ENCODE measurements at regions not wholly inside any gene's neighbourhood (a gene's known extent, or its start where the extent isn't known, plus 50 kb on each side); places are given as distances from the start of the nearest gene placed in this dataset.

DNA sequence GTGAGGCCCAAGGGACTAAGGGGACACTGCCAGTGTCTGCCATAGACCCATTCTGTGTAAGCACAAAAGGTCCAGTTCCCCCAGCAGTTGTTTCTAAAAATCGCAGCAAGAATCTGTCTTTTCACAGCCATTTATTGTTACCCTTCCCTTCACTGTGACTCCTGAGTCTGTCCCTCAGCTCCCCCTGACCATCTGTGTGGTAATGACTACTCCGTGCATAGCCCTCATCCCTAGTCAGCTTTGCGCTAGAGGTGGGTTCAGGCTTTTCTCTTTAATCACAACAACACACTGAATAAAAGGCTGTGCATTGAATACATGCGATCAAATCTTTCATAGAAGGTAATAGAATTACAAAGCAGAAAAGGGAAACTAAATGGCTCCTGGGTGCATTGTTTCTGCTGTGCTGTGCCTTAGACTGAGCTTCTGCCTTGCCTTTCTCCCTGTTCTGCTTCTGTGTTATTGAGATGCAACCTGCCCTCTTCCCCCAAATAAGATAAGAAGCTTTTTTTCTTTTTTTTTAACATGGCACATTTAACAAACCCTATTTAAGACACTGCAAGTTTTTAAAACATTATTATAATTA is 836.0 kb upstream of the CDH2 start:
- Histone ChIP-seq H3K36me3 (ENCODE audit: control insufficient read depth, low read length) (no peaks in the 10 kb centered on the region), H3K27me3 (ENCODE audit: control insufficient read depth, low read length) (no peaks in the 10 kb centered on the region), H3K4me2 (ENCODE audit: low read length) (no peak overlapping the region), H3K79me2 (ENCODE audit: control insufficient read depth, low read length) (no peaks in the 10 kb centered on the region), H4K20me1 (ENCODE audit: control insufficient read depth, insufficient read depth, low read depth, low read length) (no peaks in the 10 kb centered on the region), H3K4me1 (ENCODE audit: control insufficient read depth, low read length) (no peaks in the 10 kb centered on the region), H3K9me2 (replicated peaks; ENCODE audit: control insufficient read depth, low read length) (no peaks in the 10 kb centered on the region), H3K27ac (ENCODE audit: low read depth, low read length) (no peak overlapping the region), H3F3A (ENCODE audit: control insufficient read depth, insufficient read depth) (no peaks in the 10 kb centered on the region), H3K4me3 (ENCODE audit: low read length) (no peak overlapping the region), H3K9me3 (ENCODE audit: control insufficient read depth, insufficient read depth, low read length) (no peaks in the 10 kb centered on the region)
- TF ChIP-seq EZH2phosphoT487 (IDR thresholded peaks at IDR 0.05; ENCODE audit: borderline replicate concordance, low read length) = no peak
- TF ChIP-seq, protein P1, sequence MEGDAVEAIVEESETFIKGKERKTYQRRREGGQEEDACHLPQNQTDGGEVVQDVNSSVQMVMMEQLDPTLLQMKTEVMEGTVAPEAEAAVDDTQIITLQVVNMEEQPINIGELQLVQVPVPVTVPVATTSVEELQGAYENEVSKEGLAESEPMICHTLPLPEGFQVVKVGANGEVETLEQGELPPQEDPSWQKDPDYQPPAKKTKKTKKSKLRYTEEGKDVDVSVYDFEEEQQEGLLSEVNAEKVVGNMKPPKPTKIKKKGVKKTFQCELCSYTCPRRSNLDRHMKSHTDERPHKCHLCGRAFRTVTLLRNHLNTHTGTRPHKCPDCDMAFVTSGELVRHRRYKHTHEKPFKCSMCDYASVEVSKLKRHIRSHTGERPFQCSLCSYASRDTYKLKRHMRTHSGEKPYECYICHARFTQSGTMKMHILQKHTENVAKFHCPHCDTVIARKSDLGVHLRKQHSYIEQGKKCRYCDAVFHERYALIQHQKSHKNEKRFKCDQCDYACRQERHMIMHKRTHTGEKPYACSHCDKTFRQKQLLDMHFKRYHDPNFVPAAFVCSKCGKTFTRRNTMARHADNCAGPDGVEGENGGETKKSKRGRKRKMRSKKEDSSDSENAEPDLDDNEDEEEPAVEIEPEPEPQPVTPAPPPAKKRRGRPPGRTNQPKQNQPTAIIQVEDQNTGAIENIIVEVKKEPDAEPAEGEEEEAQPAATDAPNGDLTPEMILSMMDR (IDR thresholded peaks at IDR 0.05; ENCODE audit: low read depth, low read length, poor library complexity, severe bottlenecking) = no peak

DNA sequence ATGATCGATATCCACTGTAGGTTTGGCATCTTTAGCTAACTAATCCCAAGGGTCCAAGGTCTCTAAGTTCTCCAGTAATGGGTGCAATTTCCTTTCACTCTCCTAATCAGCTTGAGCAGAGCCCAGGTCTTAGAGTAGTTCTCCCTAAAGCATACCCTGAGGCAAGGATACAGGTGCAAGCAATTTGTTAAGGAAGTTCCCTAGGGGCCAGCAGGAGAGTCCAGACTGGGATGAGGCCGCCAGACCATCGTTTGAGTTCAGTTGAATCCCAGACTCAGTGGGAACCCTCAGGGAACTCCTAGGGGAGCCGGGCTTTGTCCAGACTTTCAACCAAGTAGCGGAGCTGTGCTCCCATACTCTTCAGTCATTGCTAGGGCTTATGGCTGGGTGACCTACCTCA is 835.4 kb upstream of the CDH2 start:
- H4K20me1 ChIP-seq (ENCODE audit: control insufficient read depth, insufficient read depth, low read depth, low read length) = no peaks in the 10 kb centered on the region
- H3K9me2 ChIP-seq (replicated peaks; ENCODE audit: control insufficient read depth, low read length) = no peaks in the 10 kb centered on the region
- no peaks in the 10 kb centered on the region for H3F3A ChIP-seq (ENCODE audit: control insufficient read depth, insufficient read depth)
- H3K27me3 ChIP-seq (ENCODE audit: control insufficient read depth, low read length) = no peaks in the 10 kb centered on the region
- no peak overlapping the region for H3K4me3 ChIP-seq (ENCODE audit: low read length)
- H3K27ac ChIP-seq (ENCODE audit: low read depth, low read length) = no peak overlapping the region
- no peaks in the 10 kb centered on the region for H3K36me3 ChIP-seq (ENCODE audit: control insufficient read depth, low read length)
- no peaks in the 10 kb centered on the region for H3K4me1 ChIP-seq (ENCODE audit: control insufficient read depth, low read length)
- no peak overlapping the region for H3K4me2 ChIP-seq (ENCODE audit: low read length)
- TF ChIP-seq EZH2phosphoT487 (IDR thresholded peaks at IDR 0.05; ENCODE audit: borderline replicate concordance, low read length) = no peak
- TF ChIP-seq, protein P1 (IDR thresholded peaks at IDR 0.05; ENCODE audit: low read depth, low read length, poor library complexity, severe bottlenecking) = no peak
- H3K9me3 ChIP-seq (ENCODE audit: control insufficient read depth, insufficient read depth, low read length) = no peaks in the 10 kb centered on the region
- H3K79me2 ChIP-seq (ENCODE audit: control insufficient read depth, low read length) = no peaks in the 10 kb centered on the region

DNA sequence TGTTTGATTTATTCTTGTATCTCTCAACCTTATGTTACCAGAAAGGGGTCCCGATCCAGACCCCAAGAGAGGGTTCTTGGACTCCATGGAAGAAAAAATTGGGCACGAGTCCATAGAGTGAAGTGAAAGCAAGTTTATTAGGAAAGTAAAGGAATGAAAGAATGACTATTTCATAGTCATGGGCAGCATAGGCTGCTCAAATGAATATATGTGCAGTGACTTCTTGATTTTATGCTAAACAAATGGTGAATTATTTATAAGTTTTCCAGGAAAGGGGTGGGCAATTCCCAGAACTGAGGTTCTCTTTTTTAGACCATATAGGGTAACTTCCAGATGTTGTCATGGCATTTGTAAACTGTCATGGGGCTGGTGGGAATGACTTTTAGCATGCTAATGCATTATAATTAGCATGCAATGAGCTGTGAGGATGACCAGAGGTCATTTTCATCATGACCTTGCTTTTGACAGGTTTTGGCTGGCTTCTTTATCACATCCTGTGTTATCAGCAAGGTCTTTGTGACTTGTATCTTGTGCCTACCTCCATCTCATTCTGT is 832.4 kb upstream of the CDH2 start:
- no peak overlapping the region for H3K4me2 ChIP-seq (ENCODE audit: low read length)
- H3K27me3 ChIP-seq (ENCODE audit: control insufficient read depth, low read length) = no peaks in the 10 kb centered on the region
- H3K79me2 ChIP-seq (ENCODE audit: control insufficient read depth, low read length) = no peaks in the 10 kb centered on the region
- H3K4me3 ChIP-seq (ENCODE audit: low read length) = no peak overlapping the region
- H3K27ac ChIP-seq (ENCODE audit: low read depth, low read length) = no peak overlapping the region
- no peak for TF ChIP-seq EZH2phosphoT487 (IDR thresholded peaks at IDR 0.05; ENCODE audit: borderline replicate concordance, low read length)
- TF ChIP-seq, protein P1 (IDR thresholded peaks at IDR 0.05; ENCODE audit: low read depth, low read length, poor library complexity, severe bottlenecking) = no peak
- no peaks in the 10 kb centered on the region for H3K9me2 ChIP-seq (replicated peaks; ENCODE audit: control insufficient read depth, low read length)
- no peaks in the 10 kb centered on the region for H3K36me3 ChIP-seq (ENCODE audit: control insufficient read depth, low read length)
- H4K20me1 ChIP-seq (ENCODE audit: control insufficient read depth, insufficient read depth, low read depth, low read length) = no peaks in the 10 kb centered on the region
- H3F3A ChIP-seq (ENCODE audit: control insufficient read depth, insufficient read depth) = no peaks in the 10 kb centered on the region
- no peaks in the 10 kb centered on the region for H3K9me3 ChIP-seq (ENCODE audit: control insufficient read depth, insufficient read depth, low read length)
- H3K4me1 ChIP-seq (ENCODE audit: control insufficient read depth, low read length) = no peaks in the 10 kb centered on the region

Measured in DOHH2 (cell line).